Keratinocyte (primary cell): ENCODE measurements at regions not wholly inside any gene's neighbourhood (a gene's known extent, or its start where the extent isn't known, plus 50 kb on each side); places are given as distances from the start of the nearest gene placed in this dataset.

Experiments used
- DNase-seq: peaks from one replicate; pipeline ENCODE4 v3.0.0-alpha.2; 2011; ENCODE audit warnings: low read depth, missing footprints, low spot score
- FAIRE-seq: peaks from 2 replicates; lab custom pipeline; 2011; peaks lifted over from hg19 to GRCh38; lab: Jason Lieb, UNC
- H2AFZ ChIP-seq: 2 replicates; pipeline ENCODE4 v1.6.0; 2012; ENCODE audit warnings: low read length, control low read depth, inconsistent platforms; ENCODE audit not compliant: control insufficient read depth
- H3K27ac ChIP-seq: 2 replicates; pipeline ENCODE4 v1.5.1; 2011; ENCODE audit warnings: low read length; ENCODE audit not compliant: control insufficient read depth, insufficient read depth
- H3K27me3 ChIP-seq: 3 replicates; pipeline ENCODE4 v1.6.0; 2011; ENCODE audit warnings: low read length; ENCODE audit not compliant: control insufficient read depth, insufficient read depth; ENCODE audit errors: extremely low read depth
- H3K36me3 ChIP-seq, 2 experiments: 2 replicates in 1 of 2; 3 replicates in 1 of 2; pipeline ENCODE4 v1.5.1; 2011; ENCODE audit warnings: low read length in 2 of 2, mild to moderate bottlenecking in 1 of 2; ENCODE audit not compliant: control insufficient read depth in 2 of 2, insufficient read depth in 2 of 2; ENCODE audit errors: extremely low read depth in 1 of 2
- H3K4me1 ChIP-seq: 3 replicates; pipeline ENCODE4 v1.5.1; 2011; ENCODE audit warnings: low read length; ENCODE audit not compliant: control insufficient read depth, insufficient read depth; ENCODE audit errors: extremely low read depth
- H3K4me2 ChIP-seq: 3 replicates; pipeline ENCODE4 v1.6.0; 2011; ENCODE audit warnings: low read depth, low read length; ENCODE audit not compliant: control insufficient read depth, insufficient read depth; ENCODE audit errors: extremely low read depth
- H3K4me3 ChIP-seq, 3 experiments: fragments of 200-600 bp in 1 of 3; sonication (generic) in 1 of 3; 2 replicates in 2 of 3; 3 replicates in 1 of 3; pipeline ENCODE4 v1.5.1; 2011 to 2016; ENCODE audit warnings: low read length in 3 of 3, mild to moderate bottlenecking in 3 of 3, control low read depth in 2 of 3, inconsistent platforms in 1 of 3, low read depth in 1 of 3, mixed read lengths in 1 of 3, mixed run types in 1 of 3, moderate library complexity in 1 of 3; ENCODE audit not compliant: control insufficient read depth in 2 of 3, insufficient read depth in 2 of 3; ENCODE audit errors: extremely low read depth in 1 of 3
- H3K79me2 ChIP-seq: 2 replicates; pipeline ENCODE4 v1.6.0; 2012; ENCODE audit warnings: low read length; ENCODE audit not compliant: control insufficient read depth, insufficient read depth
- H3K9ac ChIP-seq: 3 replicates; pipeline ENCODE4 v1.6.0; 2011; ENCODE audit warnings: low read length; ENCODE audit not compliant: control insufficient read depth, insufficient read depth; ENCODE audit errors: extremely low read depth
- H3K9me1 ChIP-seq: 3 replicates; pipeline ENCODE4 v1.6.0; 2011; ENCODE audit warnings: low read length; ENCODE audit not compliant: control insufficient read depth, insufficient read depth; ENCODE audit errors: extremely low read depth
- H3K9me3 ChIP-seq: 2 replicates; pipeline ENCODE4 v1.5.1; 2012; ENCODE audit warnings: low read depth, low read length; ENCODE audit not compliant: control insufficient read depth
- H4K20me1 ChIP-seq: 3 replicates; pipeline ENCODE4 v1.6.0; 2011; ENCODE audit warnings: low read length; ENCODE audit not compliant: control insufficient read depth, insufficient read depth; ENCODE audit errors: extremely low read depth
- CTCF ChIP-seq, 3 experiments: IDR thresholded peaks in 1 of 3; conservative IDR thresholded peaks in 1 of 3; optimal IDR thresholded peaks in 1 of 3; 2 replicates in 2 of 3; 3 replicates in 1 of 3; pipeline versions ENCODE3 to v1.5.1; 2011; ENCODE audit warnings: low read length in 3 of 3, mild to moderate bottlenecking in 3 of 3, moderate library complexity in 2 of 3, control low read depth in 1 of 3, inconsistent platforms in 1 of 3; ENCODE audit not compliant: insufficient read depth in 2 of 3; ENCODE audit errors: extremely low read depth in 1 of 3
- EZH2 ChIP-seq: IDR thresholded peaks from one replicate; pipeline ENCODE4 v1.6.1; 2012; ENCODE audit warnings: inconsistent platforms, mild to moderate bottlenecking, low read length, moderate library complexity
- dilution Hi-C: fragments of 300-500 bp; cut with MboI; formaldehyde crosslinking; loops from one replicate; pipeline ENCODE4 v1.7.0; 2020; ENCODE audit warnings: low sequenced_read_pairs; ENCODE audit not compliant: extremely low pct_ligation_motif_present

- Histone ChIP-seq H3K79me2 (no peaks in the 10 kb centered on the region), H3K4me1 (no peaks in the 10 kb centered on the region), H3K4me3 (no peak overlapping the region), H3K27ac (no peak overlapping the region), H4K20me1 (no peaks in the 10 kb centered on the region), H3K9ac (no peak overlapping the region), H3K27me3 (no peaks in the 10 kb centered on the region), H3K4me2 (peak overlapping the region; percentile 18), H3K36me3 (no peaks in the 10 kb centered on the region), H3K9me1 (no peaks in the 10 kb centered on the region), H2AFZ (no peak overlapping the region), H3K9me3 (no peaks in the 10 kb centered on the region)
- DNase-seq: no peak
- no peak for FAIRE-seq
- TF ChIP-seq CTCF (optimal IDR thresholded peaks at IDR 0.05 in 1 of 3, IDR thresholded peaks at IDR 0.05 in 1 of 3, conservative IDR thresholded peaks at IDR 0.05 in 1 of 3; ENCODE audit: extremely low read depth in 1 of 3, insufficient read depth in 2 of 3, low read length in 3 of 3) (no peak), EZH2 (no peak)
- dilution Hi-C loops: no loop called here
These were observed 129.1 kb downstream of the FBXO8 start for GRCh38 chr4:174154215-174154854.

DNA sequence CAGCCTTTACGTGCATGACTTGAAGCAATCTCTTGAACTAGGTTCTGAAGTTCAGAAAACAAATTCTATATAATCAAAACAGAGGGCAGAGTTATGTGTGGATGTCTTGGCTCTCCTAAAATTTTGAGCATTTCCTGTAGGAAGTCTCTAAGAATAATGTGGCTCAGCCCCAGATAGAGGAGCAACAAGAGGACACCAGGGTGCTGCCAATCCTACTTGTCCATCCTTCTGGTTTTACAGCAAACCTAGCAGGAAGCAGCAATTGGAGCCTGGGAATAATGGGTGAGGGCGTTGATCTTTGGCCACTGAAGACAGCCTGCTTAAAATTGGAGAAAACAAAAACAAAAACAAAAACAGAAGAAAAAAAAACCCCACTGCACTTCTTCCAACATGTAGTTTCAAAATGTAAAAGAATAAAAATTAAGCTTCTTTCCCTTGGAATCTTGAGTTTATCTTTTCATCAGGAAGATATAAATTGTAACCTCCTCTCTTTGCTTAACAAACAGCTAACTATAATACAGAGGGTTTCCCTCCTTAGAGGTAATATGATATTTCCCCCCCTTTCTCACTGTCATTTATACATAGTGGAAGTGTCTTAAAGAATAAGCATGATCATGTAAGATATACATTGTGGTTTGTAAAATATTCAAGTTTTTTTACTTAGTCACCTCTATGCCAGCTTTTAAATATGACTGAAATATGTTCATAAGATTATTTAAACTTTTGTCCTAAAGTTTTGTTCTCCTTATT, 130.6 kb downstream of the FBXO8 start:
- Histone ChIP-seq H2AFZ (no peak overlapping the region), H3K36me3 (no peaks in the 10 kb centered on the region), H3K9me1 (no peaks in the 10 kb centered on the region), H3K9me3 (no peaks in the 10 kb centered on the region), H3K4me2 (no peak overlapping the region), H3K27me3 (no peaks in the 10 kb centered on the region), H3K4me3 (no peak overlapping the region), H3K4me1 (no peaks in the 10 kb centered on the region), H3K9ac (no peak overlapping the region), H3K27ac (no peak overlapping the region), H3K79me2 (no peaks in the 10 kb centered on the region), H4K20me1 (no peaks in the 10 kb centered on the region)
- dilution Hi-C loops: no loop called here
- TF ChIP-seq CTCF (optimal IDR thresholded peaks at IDR 0.05 in 1 of 3, IDR thresholded peaks at IDR 0.05 in 1 of 3, conservative IDR thresholded peaks at IDR 0.05 in 1 of 3; ENCODE audit: extremely low read depth in 1 of 3, insufficient read depth in 2 of 3, low read length in 3 of 3) (no peak), EZH2 (no peak)
- FAIRE-seq (no peak), DNase-seq (no peak)
